ENCODE measurements at regions not wholly inside any gene's neighbourhood (a gene's known extent, or its start where the extent isn't known, plus 50 kb on each side); places are given as distances from the start of the nearest gene placed in this dataset.

DNA sequence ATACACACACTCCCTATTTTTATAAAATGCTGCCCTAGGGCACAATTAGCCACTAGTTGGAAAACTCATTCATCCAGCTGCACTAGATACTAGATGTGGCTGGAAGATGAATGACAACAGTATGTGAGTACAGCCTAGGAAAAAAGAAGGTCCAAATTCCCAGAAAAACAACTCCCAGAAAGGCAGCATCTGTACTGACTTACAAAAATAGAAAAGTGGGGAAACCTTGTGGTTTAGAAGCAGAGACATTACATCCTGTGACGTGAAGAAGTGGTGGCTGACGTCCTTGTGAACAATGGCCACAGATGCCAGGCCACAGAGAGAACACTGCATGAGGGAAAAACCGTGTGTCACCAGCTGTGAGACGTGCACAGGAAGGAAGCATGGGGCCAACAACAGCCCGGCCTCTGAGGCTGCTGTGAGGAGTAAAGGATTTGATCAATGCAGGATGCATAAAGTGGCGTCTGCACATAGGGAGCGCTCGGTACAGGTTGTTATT is 81.2 kb downstream of the SPRY1 start:
- TF ChIP-seq, protein P1, sequence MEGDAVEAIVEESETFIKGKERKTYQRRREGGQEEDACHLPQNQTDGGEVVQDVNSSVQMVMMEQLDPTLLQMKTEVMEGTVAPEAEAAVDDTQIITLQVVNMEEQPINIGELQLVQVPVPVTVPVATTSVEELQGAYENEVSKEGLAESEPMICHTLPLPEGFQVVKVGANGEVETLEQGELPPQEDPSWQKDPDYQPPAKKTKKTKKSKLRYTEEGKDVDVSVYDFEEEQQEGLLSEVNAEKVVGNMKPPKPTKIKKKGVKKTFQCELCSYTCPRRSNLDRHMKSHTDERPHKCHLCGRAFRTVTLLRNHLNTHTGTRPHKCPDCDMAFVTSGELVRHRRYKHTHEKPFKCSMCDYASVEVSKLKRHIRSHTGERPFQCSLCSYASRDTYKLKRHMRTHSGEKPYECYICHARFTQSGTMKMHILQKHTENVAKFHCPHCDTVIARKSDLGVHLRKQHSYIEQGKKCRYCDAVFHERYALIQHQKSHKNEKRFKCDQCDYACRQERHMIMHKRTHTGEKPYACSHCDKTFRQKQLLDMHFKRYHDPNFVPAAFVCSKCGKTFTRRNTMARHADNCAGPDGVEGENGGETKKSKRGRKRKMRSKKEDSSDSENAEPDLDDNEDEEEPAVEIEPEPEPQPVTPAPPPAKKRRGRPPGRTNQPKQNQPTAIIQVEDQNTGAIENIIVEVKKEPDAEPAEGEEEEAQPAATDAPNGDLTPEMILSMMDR (IDR thresholded peaks at IDR 0.05), result peak in 1 of 6 experiments; percentile 8
- TF ChIP-seq POLR2A (IDR thresholded peaks at IDR 0.05), result peak in 1 of 4 donors; percentile 33

Data from upper lobe of left lung (tissue), 4 donors.